Keratinocyte (primary cell): ENCODE measurements at regions not wholly inside any gene's neighbourhood (a gene's known extent, or its start where the extent isn't known, plus 50 kb on each side); places are given as distances from the start of the nearest gene placed in this dataset.

Experiments
- DNase-seq: peaks from one replicate; pipeline ENCODE4 v3.0.0-alpha.2; 2011; ENCODE audit warnings: low read depth, missing footprints, low spot score
- FAIRE-seq: peaks from 2 replicates; lab custom pipeline; 2011; peaks lifted over from hg19 to GRCh38; lab: Jason Lieb, UNC
- H2AFZ ChIP-seq: 2 replicates; pipeline ENCODE4 v1.6.0; 2012; ENCODE audit warnings: low read length, control low read depth, inconsistent platforms; ENCODE audit not compliant: control insufficient read depth
- H3K27ac ChIP-seq: 2 replicates; pipeline ENCODE4 v1.5.1; 2011; ENCODE audit warnings: low read length; ENCODE audit not compliant: control insufficient read depth, insufficient read depth
- H3K27me3 ChIP-seq: 3 replicates; pipeline ENCODE4 v1.6.0; 2011; ENCODE audit warnings: low read length; ENCODE audit not compliant: control insufficient read depth, insufficient read depth; ENCODE audit errors: extremely low read depth
- H3K36me3 ChIP-seq, 2 experiments: 2 replicates in 1 of 2; 3 replicates in 1 of 2; pipeline ENCODE4 v1.5.1; 2011; ENCODE audit warnings: low read length in 2 of 2, mild to moderate bottlenecking in 1 of 2; ENCODE audit not compliant: control insufficient read depth in 2 of 2, insufficient read depth in 2 of 2; ENCODE audit errors: extremely low read depth in 1 of 2
- H3K4me1 ChIP-seq: 3 replicates; pipeline ENCODE4 v1.5.1; 2011; ENCODE audit warnings: low read length; ENCODE audit not compliant: control insufficient read depth, insufficient read depth; ENCODE audit errors: extremely low read depth
- H3K4me2 ChIP-seq: 3 replicates; pipeline ENCODE4 v1.6.0; 2011; ENCODE audit warnings: low read depth, low read length; ENCODE audit not compliant: control insufficient read depth, insufficient read depth; ENCODE audit errors: extremely low read depth
- H3K4me3 ChIP-seq, 3 experiments: fragments of 200-600 bp in 1 of 3; sonication (generic) in 1 of 3; 2 replicates in 2 of 3; 3 replicates in 1 of 3; pipeline ENCODE4 v1.5.1; 2011 to 2016; ENCODE audit warnings: low read length in 3 of 3, mild to moderate bottlenecking in 3 of 3, control low read depth in 2 of 3, inconsistent platforms in 1 of 3, low read depth in 1 of 3, mixed read lengths in 1 of 3, mixed run types in 1 of 3, moderate library complexity in 1 of 3; ENCODE audit not compliant: control insufficient read depth in 2 of 3, insufficient read depth in 2 of 3; ENCODE audit errors: extremely low read depth in 1 of 3
- H3K79me2 ChIP-seq: 2 replicates; pipeline ENCODE4 v1.6.0; 2012; ENCODE audit warnings: low read length; ENCODE audit not compliant: control insufficient read depth, insufficient read depth
- H3K9ac ChIP-seq: 3 replicates; pipeline ENCODE4 v1.6.0; 2011; ENCODE audit warnings: low read length; ENCODE audit not compliant: control insufficient read depth, insufficient read depth; ENCODE audit errors: extremely low read depth
- H3K9me1 ChIP-seq: 3 replicates; pipeline ENCODE4 v1.6.0; 2011; ENCODE audit warnings: low read length; ENCODE audit not compliant: control insufficient read depth, insufficient read depth; ENCODE audit errors: extremely low read depth
- H3K9me3 ChIP-seq: 2 replicates; pipeline ENCODE4 v1.5.1; 2012; ENCODE audit warnings: low read depth, low read length; ENCODE audit not compliant: control insufficient read depth
- H4K20me1 ChIP-seq: 3 replicates; pipeline ENCODE4 v1.6.0; 2011; ENCODE audit warnings: low read length; ENCODE audit not compliant: control insufficient read depth, insufficient read depth; ENCODE audit errors: extremely low read depth
- CTCF ChIP-seq, 3 experiments: IDR thresholded peaks in 1 of 3; conservative IDR thresholded peaks in 1 of 3; optimal IDR thresholded peaks in 1 of 3; 2 replicates in 2 of 3; 3 replicates in 1 of 3; pipeline versions ENCODE3 to v1.5.1; 2011; ENCODE audit warnings: low read length in 3 of 3, mild to moderate bottlenecking in 3 of 3, moderate library complexity in 2 of 3, control low read depth in 1 of 3, inconsistent platforms in 1 of 3; ENCODE audit not compliant: insufficient read depth in 2 of 3; ENCODE audit errors: extremely low read depth in 1 of 3
- EZH2 ChIP-seq: IDR thresholded peaks from one replicate; pipeline ENCODE4 v1.6.1; 2012; ENCODE audit warnings: inconsistent platforms, mild to moderate bottlenecking, low read length, moderate library complexity
- dilution Hi-C: fragments of 300-500 bp; cut with MboI; formaldehyde crosslinking; loops from one replicate; pipeline ENCODE4 v1.7.0; 2020; ENCODE audit warnings: low sequenced_read_pairs; ENCODE audit not compliant: extremely low pct_ligation_motif_present

- Histone ChIP-seq H3K4me2 (no peak overlapping the region), H3K9me3 (no peaks in the 10 kb centered on the region), H3K9ac (no peak overlapping the region), H3K9me1 (no peaks in the 10 kb centered on the region), H3K27me3 (peaks cover 12% of the 10 kb centered on the region), H3K4me3 (no peak overlapping the region), H3K4me1 (no peaks in the 10 kb centered on the region), H2AFZ (no peak overlapping the region), H3K36me3 (no peaks in the 10 kb centered on the region), H3K27ac (no peak overlapping the region), H3K79me2 (no peaks in the 10 kb centered on the region), H4K20me1 (no peaks in the 10 kb centered on the region)
- TF ChIP-seq EZH2 (no peak), CTCF (optimal IDR thresholded peaks at IDR 0.05 in 1 of 3, IDR thresholded peaks at IDR 0.05 in 1 of 3, conservative IDR thresholded peaks at IDR 0.05 in 1 of 3; ENCODE audit: extremely low read depth in 1 of 3, insufficient read depth in 2 of 3, low read length in 3 of 3) (no peak)
- FAIRE-seq (no peak), DNase-seq (no peak)
- dilution Hi-C loops: no loop called here
Measured at GRCh38 chr20:60953321-60953720, 298.7 kb upstream of the CDH4 start.

GRCh38 chr20:60955706-60956105 lies 296.4 kb upstream of the CDH4 start:
- H3K9me3 ChIP-seq: no peaks in the 10 kb centered on the region
- no peak overlapping the region for H2AFZ ChIP-seq
- peaks cover 14% of the 10 kb centered on the region for H3K27me3 ChIP-seq
- no peaks in the 10 kb centered on the region for H3K79me2 ChIP-seq
- no peak for FAIRE-seq
- H4K20me1 ChIP-seq: no peaks in the 10 kb centered on the region
- no peak overlapping the region for H3K4me2 ChIP-seq
- H3K9me1 ChIP-seq: no peaks in the 10 kb centered on the region
- H3K9ac ChIP-seq: no peak overlapping the region
- no peak overlapping the region for H3K27ac ChIP-seq
- TF ChIP-seq CTCF (optimal IDR thresholded peaks at IDR 0.05 in 1 of 3, IDR thresholded peaks at IDR 0.05 in 1 of 3, conservative IDR thresholded peaks at IDR 0.05 in 1 of 3; ENCODE audit: extremely low read depth in 1 of 3, insufficient read depth in 2 of 3, low read length in 3 of 3) (no peak), EZH2 (no peak)
- no peaks in the 10 kb centered on the region for H3K4me1 ChIP-seq
- no peak for DNase-seq
- no peaks in the 10 kb centered on the region for H3K36me3 ChIP-seq
- dilution Hi-C loops: no loop called here
- H3K4me3 ChIP-seq: no peak overlapping the region
